ENCODE measurements at regions not wholly inside any gene's neighbourhood (a gene's known extent, or its start where the extent isn't known, plus 50 kb on each side); places are given as distances from the start of the nearest gene placed in this dataset.
"Not testable (repeated sequence)": the region's sequence is repeated elsewhere in the genome, so short reads cannot be mapped to it uniquely, and the experiment has no call there.

- no peak for DNase-seq
Measured at GRCh38 chr9:28946648-28947047, 1373.4 kb upstream of the C9orf72 start.

GRCh38 chr9:28951945-28952344 is 1378.7 kb upstream of the C9orf72 start:
- DNase-seq = peak; percentile 25

DNA sequence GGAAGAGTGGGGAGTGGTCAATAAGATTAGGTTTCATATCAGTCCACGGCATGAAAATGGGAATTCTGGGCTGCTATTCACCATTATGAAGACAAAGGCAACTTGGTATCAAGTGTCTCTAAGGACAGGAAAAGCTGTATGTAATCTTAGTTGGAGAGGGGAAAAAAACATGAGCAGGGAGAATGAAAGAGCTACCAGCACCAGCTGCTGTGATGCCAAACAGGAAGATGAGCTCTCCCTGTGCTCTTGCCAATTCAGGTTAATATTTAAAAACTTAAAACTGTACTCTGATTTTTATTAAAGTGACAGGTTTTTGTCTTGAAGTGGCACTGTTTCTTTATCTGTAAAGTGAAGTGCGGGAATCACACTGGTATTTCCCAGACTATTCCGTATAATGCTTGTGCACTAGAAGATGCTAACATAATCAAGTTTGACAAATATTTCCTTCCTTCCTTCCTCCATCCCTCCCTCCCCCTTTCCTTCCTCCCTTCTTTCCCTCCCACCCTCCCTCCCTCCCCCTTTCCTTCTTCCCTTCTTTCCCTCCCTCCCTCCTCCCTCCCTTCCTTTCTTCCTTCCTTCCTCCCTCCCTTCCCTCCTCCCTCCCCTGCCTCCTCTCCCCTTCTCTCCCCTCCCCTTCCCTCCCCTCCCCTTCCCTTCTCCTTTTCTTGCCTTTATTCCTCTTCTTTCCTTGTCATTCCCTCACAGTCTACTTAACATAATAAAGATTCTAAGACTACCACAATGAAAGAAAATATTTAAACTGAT is 1383.0 kb upstream of the C9orf72 start:
- no peak for DNase-seq

DNA sequence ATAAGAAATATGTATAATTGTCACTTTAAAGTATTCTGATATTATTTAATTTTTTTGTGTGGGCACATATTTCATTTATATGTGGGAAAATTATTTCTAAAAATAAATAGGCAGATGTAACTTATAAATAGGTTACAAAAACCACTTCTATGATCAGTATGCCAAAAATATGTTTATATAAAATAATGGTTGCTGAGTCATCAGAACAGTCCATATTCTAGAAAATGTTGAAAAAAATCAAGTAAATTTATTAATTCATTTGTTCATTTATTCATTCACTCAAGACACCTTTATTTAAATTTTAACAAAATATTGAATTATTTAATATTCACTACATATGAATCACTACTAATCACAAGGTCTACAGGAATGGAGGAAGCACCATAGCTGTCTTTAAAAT is 1387.3 kb upstream of the C9orf72 start:
- no peak for DNase-seq

GRCh38 chr9:28961623-28962022 is 1388.3 kb upstream of the C9orf72 start:
- no peak for DNase-seq

- no peak for DNase-seq
Measured at GRCh38 chr9:28967226-28967625, 1393.9 kb upstream of the C9orf72 start.

DNA sequence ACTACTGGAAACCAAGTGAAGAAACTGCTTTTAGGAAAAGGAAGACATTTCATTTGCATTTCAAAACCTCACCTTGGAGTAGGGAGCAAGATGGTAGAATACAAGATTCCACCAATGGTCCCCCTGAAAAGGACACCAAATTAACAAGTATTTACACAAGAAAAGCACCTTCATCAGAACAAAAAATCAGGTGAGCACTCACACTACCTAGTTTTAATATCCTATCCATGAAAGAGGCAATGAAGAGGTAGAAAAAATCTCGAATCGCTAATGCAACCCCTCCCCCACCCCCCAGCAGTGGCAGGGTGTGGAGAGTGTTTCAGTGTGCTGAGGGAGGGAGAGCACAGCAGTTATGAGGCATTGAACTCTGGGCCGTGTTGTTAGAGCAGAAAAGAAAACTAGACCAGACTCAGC is 1397.0 kb upstream of the C9orf72 start:
- DNase-seq = no peak

DNA sequence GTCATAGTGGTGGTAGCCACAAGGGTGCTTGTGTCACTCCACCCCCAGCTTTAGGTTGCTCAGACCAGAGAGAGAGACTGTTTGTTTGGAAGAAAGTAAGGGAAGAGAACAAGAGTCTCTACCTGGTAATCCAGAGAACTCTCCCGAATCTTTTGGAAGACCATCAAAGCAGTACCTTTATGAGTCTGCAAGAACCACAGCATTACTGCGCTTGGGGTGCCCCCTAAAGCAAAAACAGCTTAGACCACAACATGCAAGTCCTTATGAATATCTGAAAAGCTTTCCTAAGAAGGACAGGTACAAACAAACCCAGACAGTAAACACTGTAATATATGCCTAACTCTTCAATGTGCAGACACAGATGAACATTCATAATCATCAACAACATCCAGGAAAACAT is 1398.6 kb upstream of the C9orf72 start:
- DNase-seq = peak; percentile 2

- peak; percentile 2 for DNase-seq
Measured at GRCh38 chr9:28976250-28976649, 1403.0 kb upstream of the C9orf72 start.

GRCh38 chr9:28976684-28977083 is 1403.4 kb upstream of the C9orf72 start:
- DNase-seq = no peak

DNA sequence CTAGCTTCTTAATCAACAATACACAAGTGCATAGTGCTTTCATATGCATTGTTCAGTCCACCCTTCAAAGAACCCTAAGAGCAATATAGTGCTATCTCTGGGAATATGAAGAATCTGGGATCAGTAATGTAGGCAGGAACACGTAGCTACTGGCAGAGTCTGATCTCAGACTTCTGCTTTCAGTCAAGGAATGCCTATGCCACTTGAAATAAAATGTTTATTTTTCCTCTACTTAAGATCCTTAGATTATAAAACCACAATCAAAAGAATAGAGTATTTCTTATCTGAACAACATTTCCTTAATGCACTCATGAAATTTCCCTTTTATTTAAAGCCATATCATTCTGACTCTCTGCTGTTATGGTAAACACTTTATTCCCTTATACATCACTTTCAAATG is 1407.8 kb upstream of the C9orf72 start:
- DNase-seq = no peak

DNA sequence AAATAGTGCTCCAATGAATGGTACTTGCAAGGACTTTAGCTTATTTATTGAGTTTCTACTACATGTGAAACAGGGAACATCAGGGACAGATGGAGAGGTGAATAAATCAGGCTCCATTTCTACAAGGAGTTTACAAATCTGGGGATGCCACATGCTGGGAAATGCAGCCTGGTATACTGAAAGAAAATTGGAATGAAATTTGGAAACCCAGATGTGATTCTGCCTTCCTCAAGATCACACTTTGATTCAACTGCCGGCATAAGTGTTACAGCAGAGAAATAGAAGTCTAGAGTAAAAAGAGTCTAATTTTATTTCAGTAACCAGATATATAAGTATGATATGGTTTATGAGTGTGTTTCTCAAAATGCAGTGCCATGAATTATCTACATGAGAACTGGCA is 1408.4 kb upstream of the C9orf72 start:
- DNase-seq = no peak

- DNase-seq = no peak
Measured at GRCh38 chr9:28984016-28984415, 1410.7 kb upstream of the C9orf72 start.

- not testable (repeated sequence) for DNase-seq
Measured at GRCh38 chr9:28990009-28990408, 1416.7 kb upstream of the C9orf72 start.

DNA sequence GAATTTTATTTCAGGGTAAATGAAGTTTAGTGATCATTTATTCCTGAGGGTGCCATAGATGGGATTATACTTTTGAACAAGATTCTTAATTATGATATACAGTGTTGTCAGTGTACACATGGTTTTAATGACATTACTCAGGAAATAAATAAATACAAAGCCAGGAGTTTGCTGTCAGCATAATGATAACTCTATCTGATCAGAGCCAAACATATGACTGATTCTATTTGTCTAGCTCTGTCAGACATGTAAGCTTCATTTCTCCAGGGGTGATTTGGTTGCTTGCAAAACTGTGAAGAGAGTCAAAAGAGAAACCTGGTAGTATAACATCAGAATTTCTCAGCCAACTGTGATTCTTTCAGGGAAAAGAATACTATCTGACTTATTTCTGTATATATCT is 1425.8 kb upstream of the C9orf72 start:
- DNase-seq = no peak

DNA sequence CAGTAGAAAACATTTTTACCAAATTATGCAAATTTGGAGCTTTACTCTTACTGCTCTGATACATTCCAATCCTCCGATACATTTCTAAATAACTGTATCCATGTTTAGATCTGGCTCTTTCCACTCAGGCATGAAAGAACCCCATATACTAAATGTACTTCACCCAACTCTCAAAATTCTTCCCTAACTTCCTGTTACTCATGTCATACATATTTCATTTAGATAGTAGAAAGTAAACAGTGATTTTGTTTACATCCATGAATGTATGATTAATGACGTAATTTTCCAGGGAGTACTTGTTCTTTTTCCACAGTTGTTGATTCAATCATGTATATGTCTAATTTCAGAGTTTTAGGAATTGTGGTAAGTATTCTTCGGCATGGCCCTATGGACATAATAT is 1426.5 kb upstream of the C9orf72 start:
- no peak for DNase-seq

GRCh38 chr9:29001006-29001405 is 1427.7 kb upstream of the C9orf72 start:
- DNase-seq = no peak

GRCh38 chr9:29004988-29005387 is 1431.7 kb upstream of the C9orf72 start:
- DNase-seq = no peak

DNA sequence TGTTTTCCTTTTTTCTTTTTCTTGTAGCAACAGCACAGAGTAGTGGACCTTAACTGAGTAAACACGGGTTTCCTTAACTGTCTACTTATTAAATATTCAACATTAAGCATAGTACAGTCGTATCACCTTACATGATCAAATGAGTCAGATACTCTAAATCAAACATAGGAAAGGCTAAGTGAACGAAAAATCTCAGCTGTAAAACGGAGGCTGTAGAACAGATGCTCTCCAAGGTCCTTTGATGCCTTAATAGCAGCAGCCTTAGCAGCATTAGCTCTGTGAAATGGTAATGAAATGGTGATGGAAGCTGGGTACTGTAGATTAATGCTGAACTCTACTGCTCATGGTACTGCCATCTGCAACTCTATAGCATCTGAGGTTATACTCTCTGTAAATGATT is 1433.3 kb upstream of the C9orf72 start:
- DNase-seq = no peak

- no peak for DNase-seq
Measured at GRCh38 chr9:29012911-29013310, 1439.6 kb upstream of the C9orf72 start.

- DNase-seq = no peak
Measured at GRCh38 chr9:29021632-29022031, 1448.4 kb upstream of the C9orf72 start.

DNA sequence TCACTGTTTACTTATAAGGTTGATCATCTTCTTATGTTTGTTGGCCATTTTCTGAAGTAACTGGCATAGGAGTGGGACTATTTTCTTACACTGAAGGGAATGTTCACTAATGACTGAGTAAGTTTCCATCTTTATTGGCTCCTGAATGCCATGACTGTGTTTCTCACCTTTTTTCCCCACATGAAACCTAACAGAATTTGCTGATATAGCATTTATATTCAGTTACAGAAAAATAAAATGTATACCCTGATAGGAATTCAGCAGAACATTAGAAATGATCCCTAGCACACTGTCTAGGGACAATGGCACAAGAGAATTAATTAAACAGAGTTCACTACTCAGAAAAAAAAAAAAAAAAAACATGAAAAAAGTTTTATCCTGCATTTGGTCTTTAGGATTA is 1465.1 kb upstream of the C9orf72 start:
- no peak for DNase-seq

DNA sequence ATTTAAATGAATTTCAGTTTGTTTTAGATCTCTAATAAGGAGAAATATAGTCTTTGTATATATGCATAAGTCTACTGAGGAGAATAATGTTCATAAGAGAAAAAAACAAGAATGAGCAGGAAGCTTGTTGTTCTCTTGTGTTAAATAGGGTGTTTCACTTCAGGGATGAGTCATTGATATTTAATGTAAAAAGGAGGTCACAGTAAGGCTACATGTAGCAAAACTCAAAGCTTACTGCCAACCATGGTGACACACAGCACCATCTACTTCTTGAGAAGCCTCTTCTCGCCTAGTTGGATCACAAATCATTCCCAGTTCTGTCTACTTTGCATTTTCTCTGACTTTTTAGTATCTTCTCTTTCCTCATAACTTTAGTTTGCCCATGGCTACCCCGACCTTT is 1466.0 kb upstream of the C9orf72 start:
- no peak for DNase-seq

GRCh38 chr9:29043072-29043471 is 1469.8 kb upstream of the C9orf72 start:
- no peak for DNase-seq

DNA sequence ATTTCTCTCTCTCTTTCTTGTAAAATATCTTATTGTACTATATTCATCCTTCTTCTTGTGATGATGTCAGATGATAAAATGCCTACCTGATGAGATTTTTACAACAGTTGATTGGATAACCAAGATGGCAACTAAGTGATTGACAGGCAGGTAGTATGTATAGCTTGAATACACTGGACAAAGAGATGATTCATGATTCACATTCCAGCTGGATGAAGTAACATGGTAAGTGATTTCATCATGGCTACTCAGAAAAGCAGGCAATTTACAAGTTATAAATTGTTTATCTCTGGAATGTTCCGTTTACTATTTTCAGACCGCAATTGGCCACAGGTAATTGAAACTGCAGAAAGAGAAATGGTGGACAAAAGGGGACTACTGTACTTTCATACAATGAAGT is 1471.7 kb upstream of the C9orf72 start:
- DNase-seq = no peak
